ENCODE measurements at regions not wholly inside any gene's neighbourhood (a gene's known extent, or its start where the extent isn't known, plus 50 kb on each side); places are given as distances from the start of the nearest gene placed in this dataset.

GRCh38 chr2:56021579-56021978 is 98.0 kb upstream of the EFEMP1 start:
- no peak for DNase-seq
- no peaks in the 10 kb centered on the region for H3K36me3 ChIP-seq (ENCODE audit: low read depth, missing control alignments)
- no peaks in the 10 kb centered on the region for H3K4me1 ChIP-seq
- WGBS, 2 donors: 79 to 82% methylated on average over 5 of the region's 5 CpGs
- H3K9me3 ChIP-seq: no peaks in the 10 kb centered on the region
- H3K27me3 ChIP-seq: no peaks in the 10 kb centered on the region
- no peak overlapping the region for H3K27ac ChIP-seq
- no peak overlapping the region for H3K4me3 ChIP-seq
- intact Hi-C loops (cut with DNase I; ENCODE audit: low total_unique reads): no loop called here
- no peak for TF ChIP-seq POLR2A (IDR thresholded peaks at IDR 0.05)
- TF ChIP-seq, protein P1, sequence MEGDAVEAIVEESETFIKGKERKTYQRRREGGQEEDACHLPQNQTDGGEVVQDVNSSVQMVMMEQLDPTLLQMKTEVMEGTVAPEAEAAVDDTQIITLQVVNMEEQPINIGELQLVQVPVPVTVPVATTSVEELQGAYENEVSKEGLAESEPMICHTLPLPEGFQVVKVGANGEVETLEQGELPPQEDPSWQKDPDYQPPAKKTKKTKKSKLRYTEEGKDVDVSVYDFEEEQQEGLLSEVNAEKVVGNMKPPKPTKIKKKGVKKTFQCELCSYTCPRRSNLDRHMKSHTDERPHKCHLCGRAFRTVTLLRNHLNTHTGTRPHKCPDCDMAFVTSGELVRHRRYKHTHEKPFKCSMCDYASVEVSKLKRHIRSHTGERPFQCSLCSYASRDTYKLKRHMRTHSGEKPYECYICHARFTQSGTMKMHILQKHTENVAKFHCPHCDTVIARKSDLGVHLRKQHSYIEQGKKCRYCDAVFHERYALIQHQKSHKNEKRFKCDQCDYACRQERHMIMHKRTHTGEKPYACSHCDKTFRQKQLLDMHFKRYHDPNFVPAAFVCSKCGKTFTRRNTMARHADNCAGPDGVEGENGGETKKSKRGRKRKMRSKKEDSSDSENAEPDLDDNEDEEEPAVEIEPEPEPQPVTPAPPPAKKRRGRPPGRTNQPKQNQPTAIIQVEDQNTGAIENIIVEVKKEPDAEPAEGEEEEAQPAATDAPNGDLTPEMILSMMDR (IDR thresholded peaks at IDR 0.05): no peak

DNA sequence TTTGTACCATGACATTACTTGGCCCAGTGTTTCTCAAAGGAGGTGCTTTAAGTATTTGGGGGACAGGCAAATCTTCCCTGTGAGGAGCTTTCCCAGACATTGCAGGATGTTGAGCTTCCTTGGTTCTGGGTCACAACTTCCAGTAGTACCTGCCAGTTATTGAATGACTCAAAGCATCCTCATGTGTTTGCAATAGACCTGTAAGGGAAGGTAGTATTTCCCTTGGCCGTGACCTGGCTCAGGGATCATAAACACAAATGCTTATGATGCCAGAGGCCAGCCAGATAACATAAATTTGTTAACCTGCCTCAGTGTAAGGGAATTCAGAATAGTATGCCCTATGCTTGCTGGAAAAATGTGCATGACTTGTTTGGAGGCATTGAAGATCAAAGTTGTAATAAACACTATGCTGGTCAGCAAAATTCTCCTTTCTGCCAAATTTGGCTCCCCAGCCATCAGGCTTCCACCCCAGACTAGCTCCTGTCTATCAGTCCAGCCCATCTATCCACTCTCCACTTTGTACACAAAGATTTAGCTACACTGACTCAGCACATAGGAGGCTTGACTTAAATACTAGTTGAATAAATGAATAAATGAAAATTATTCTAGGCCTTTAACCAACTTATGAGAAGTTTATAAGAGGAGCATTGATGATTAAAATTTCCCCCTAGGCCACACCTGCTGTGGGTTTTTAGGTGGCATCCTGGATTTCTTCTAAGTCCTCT is 102.0 kb upstream of the EFEMP1 start:
- Histone ChIP-seq H3K27ac (no peak overlapping the region), H3K9me3 (no peaks in the 10 kb centered on the region), H3K4me3 (no peak overlapping the region), H3K27me3 (no peaks in the 10 kb centered on the region), H3K4me1 (no peaks in the 10 kb centered on the region), H3K36me3 (ENCODE audit: low read depth, missing control alignments) (no peaks in the 10 kb centered on the region)
- intact Hi-C loops (cut with DNase I; ENCODE audit: low total_unique reads): no loop called here
- WGBS, 2 donors: 31 to 57% methylated on average over 1 of the region's 1 CpG
- no peak for DNase-seq
- no peak for TF ChIP-seq POLR2A (IDR thresholded peaks at IDR 0.05)
- TF ChIP-seq, protein P1 (IDR thresholded peaks at IDR 0.05): no peak

DNA sequence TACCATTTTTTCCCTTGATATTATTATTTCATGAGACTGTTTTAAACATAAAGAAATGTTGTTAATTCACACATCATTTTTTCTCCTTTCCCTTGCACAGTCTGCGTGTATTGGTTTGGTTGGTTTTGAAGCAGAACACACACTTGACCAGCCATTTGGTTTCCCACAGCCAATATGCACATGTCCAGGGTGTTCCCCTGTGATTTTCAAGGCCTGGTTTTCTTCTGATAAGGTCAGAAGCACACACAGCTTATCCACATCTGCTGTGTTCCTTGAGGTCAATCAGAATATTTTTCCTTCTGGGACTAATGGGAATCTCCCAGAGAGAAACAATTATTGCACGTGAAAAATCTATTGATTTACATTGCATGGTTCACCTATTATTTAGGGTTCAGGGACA is 103.2 kb upstream of the EFEMP1 start:
- TF ChIP-seq POLR2A (IDR thresholded peaks at IDR 0.05): no peak
- TF ChIP-seq, protein P1 (IDR thresholded peaks at IDR 0.05): no peak
- Histone ChIP-seq H3K36me3 (ENCODE audit: low read depth, missing control alignments) (no peaks in the 10 kb centered on the region), H3K9me3 (no peaks in the 10 kb centered on the region), H3K27ac (no peak overlapping the region), H3K4me3 (no peak overlapping the region), H3K4me1 (no peaks in the 10 kb centered on the region), H3K27me3 (no peaks in the 10 kb centered on the region)
- 71% methylated on average over 2 of the region's 2 CpGs for WGBS, 2 donors
- no peak for DNase-seq
- intact Hi-C loops (cut with DNase I; ENCODE audit: low total_unique reads): no loop called here

DNA sequence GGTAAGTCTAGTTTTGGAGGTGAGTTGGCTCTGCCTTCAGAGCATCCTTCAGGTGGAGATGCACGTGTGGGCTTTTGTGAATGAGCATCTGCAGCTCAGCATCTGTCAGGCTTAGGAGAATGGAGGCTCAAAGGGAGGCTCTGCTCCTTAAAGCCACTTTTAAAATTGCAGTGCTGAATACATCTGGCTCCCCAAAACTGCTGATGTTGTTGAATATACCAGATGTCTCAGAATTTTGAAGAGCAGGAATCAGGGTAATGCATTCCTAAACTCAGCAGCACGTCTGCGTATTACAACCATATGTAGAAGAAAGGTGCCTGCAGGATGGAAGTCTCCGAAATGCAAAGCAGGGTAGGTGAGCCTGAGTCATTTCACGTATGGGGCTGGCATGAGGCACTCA is 106.5 kb upstream of the EFEMP1 start:
- Histone ChIP-seq H3K4me3 (no peak overlapping the region), H3K27ac (no peak overlapping the region), H3K9me3 (no peaks in the 10 kb centered on the region), H3K27me3 (no peaks in the 10 kb centered on the region), H3K36me3 (ENCODE audit: low read depth, missing control alignments) (no peaks in the 10 kb centered on the region), H3K4me1 (no peaks in the 10 kb centered on the region)
- TF ChIP-seq POLR2A (IDR thresholded peaks at IDR 0.05): no peak
- TF ChIP-seq, protein P1 (IDR thresholded peaks at IDR 0.05): no peak
- WGBS, 2 donors: 88 to 94% methylated on average over 5 of the region's 5 CpGs
- intact Hi-C loops (cut with DNase I; ENCODE audit: low total_unique reads): no loop called here
- no peak for DNase-seq

GRCh38 chr2:56030901-56031300 is 107.3 kb upstream of the EFEMP1 start:
- 70 to 80% methylated on average over 5 of the region's 5 CpGs for WGBS, 2 donors
- H3K4me3 ChIP-seq: no peak overlapping the region
- H3K4me1 ChIP-seq: no peaks in the 10 kb centered on the region
- intact Hi-C loops (cut with DNase I; ENCODE audit: low total_unique reads): no loop called here
- TF ChIP-seq POLR2A (IDR thresholded peaks at IDR 0.05): no peak
- TF ChIP-seq, protein P1 (IDR thresholded peaks at IDR 0.05): no peak
- no peaks in the 10 kb centered on the region for H3K27me3 ChIP-seq
- no peak for DNase-seq
- no peaks in the 10 kb centered on the region for H3K9me3 ChIP-seq
- H3K27ac ChIP-seq: no peak overlapping the region
- H3K36me3 ChIP-seq (ENCODE audit: low read depth, missing control alignments): no peaks in the 10 kb centered on the region

Data from testis (tissue), 2 donors.